Stimulated activated naive CD8-positive, alpha-beta T cell treated with anti-CD3 and anti-CD28 coated beads, Interleukin-15, amount 100 ng/mL, for 72 hours (primary cell): ENCODE measurements at regions not wholly inside any gene's neighbourhood (a gene's known extent, or its start where the extent isn't known, plus 50 kb on each side); places are given as distances from the start of the nearest gene placed in this dataset.

Experiments
- ATAC-seq: fragments of 150-1000 bp; cut with Tn5 transposase; 2 replicates; pipeline ENCODE4 v1.10.0; 2021; ENCODE audit warnings: mild to moderate bottlenecking, moderate library complexity
- DNase-seq, 2 donors: peaks; one replicate each; pipeline ENCODE4 v3.0.0; 2021 to 2022
- H3K27ac Mint-ChIP-seq, 2 donors: one replicate each; pipeline ENCODE4 v1.8.0; 2022; ENCODE audit warnings: mild to moderate bottlenecking in 2 of 2, mixed read lengths in 2 of 2, moderate library complexity in 2 of 2
- H3K27me3 Mint-ChIP-seq: one replicate; pipeline ENCODE4 v1.8.0; 2022; ENCODE audit warnings: mixed read lengths
- H3K4me1 Mint-ChIP-seq: one replicate; pipeline ENCODE4 v1.8.0; 2022; ENCODE audit warnings: mild to moderate bottlenecking, mixed read lengths
- H3K4me3 Mint-ChIP-seq, 2 donors: one replicate each; pipeline ENCODE4 v1.8.0; 2022; ENCODE audit warnings: mild to moderate bottlenecking in 2 of 2, mixed read lengths in 2 of 2, moderate library complexity in 1 of 2
- H3K9me3 Mint-ChIP-seq, 2 donors: one replicate each; pipeline ENCODE4 v1.8.0; 2022; ENCODE audit warnings: mixed read lengths in 2 of 2

DNA sequence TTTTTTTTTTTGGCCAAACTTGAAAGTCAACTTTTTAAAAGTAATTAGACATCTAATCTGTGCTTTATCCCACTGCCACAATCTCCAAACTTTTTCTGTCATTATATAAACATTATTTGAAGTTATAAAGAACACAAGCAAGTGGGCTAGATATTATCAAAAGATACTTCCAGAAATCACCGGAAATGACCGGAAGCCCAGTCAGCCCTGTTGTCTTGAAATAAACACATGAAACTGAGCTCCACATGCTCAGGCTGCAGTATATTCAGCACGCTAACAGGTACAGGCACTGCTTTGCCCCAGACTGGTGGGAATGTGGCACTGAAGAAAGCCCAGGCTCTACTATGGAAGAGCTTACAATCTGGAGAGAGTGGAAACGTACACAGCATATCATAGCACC lies 158.9 kb upstream of the PLEKHG7 start:
- no peaks in the 10 kb centered on the region for H3K27me3 Mint-ChIP-seq
- DNase-seq (no peak), ATAC-seq (no peak)
- peaks cover 41% of the 10 kb centered on the region for H3K4me1 Mint-ChIP-seq
- H3K4me3 Mint-ChIP-seq: no peak overlapping the region
- peaks cover 0 to 2% of the 10 kb centered on the region in 2 donors for H3K9me3 Mint-ChIP-seq
- no peak overlapping the region for H3K27ac Mint-ChIP-seq

DNA sequence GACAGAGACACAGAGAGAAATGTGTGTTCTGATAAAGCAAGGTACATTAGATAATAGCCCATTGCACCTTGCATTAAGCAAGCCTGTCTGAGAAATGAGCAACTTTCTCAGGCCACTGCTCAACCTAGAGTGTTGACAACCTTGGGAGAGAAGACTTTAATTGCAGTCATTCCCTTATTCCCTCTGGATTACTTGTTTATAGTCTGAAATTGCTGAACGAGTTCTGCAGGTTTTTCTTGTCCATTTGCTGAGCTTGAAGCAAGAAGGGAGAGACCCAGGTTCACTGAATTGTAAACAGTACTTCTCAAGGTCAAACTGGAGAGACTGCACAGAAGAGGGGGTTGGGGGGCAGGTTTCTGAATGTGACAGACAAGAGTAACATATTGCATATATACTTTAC lies 159.4 kb upstream of the PLEKHG7 start:
- H3K4me3 Mint-ChIP-seq: no peak overlapping the region
- no peak overlapping the region for H3K27ac Mint-ChIP-seq
- ATAC-seq: no peak
- no peak for DNase-seq
- peaks cover 45% of the 10 kb centered on the region for H3K4me1 Mint-ChIP-seq
- H3K27me3 Mint-ChIP-seq: no peaks in the 10 kb centered on the region
- H3K9me3 Mint-ChIP-seq: no peaks in the 10 kb centered on the region

DNA sequence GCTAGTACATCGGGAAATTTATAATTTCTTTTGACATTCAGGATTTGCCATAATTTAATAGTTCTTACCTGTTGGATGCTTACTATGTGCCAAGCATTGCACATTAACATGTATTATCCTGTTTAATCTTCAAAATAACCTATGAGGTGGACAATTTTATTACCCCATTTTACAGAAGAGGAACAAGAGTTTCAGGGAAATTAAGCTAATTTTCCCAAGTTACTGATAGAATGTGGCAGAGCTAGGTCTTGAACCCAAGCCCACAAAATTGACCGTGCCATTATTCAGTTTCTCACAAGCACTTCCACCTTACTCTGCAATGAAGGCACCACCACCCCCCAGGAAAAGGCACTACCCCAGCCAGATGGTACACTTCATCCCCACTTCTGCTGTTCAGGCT lies 161.1 kb upstream of the PLEKHG7 start:
- H3K4me1 Mint-ChIP-seq: peaks cover 58% of the 10 kb centered on the region
- no peak overlapping the region for H3K4me3 Mint-ChIP-seq
- DNase-seq (no peak), ATAC-seq (no peak)
- H3K27me3 Mint-ChIP-seq: no peaks in the 10 kb centered on the region
- H3K27ac Mint-ChIP-seq: peak overlapping the region in 1 of 2 donors; percentile 7
- no peaks in the 10 kb centered on the region for H3K9me3 Mint-ChIP-seq

DNA sequence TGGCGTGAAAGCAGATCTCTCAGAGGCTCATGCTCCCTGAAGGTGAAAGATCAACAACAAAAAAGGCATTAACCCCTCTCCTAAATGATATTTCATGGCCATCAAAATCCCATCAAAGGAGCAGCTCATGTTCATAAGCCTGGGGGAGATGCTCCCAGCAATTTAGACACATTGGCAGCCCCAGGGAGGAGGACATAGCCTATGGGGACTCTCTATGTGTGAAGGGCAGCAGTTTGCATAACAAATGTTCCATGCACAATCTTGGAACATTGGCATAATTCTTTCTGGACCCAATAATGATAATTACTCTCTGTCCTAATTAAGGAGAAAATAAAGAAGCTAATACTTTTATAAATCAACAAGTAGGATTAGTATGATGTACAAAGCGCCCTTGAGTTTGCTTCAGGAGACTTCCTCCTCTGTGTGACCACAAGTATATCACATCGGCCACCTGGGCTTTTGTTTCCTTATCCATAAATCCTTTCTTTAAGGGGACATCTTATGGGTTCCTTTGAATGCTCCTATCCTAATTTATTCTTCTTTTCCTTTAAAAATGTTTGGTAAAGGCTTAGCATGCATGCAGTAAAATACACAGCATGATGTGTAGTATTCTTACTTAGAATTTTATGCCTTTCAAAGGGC lies 161.9 kb upstream of the PLEKHG7 start:
- no peak overlapping the region for H3K4me3 Mint-ChIP-seq
- ATAC-seq (no peak), DNase-seq (no peak)
- H3K27me3 Mint-ChIP-seq: no peaks in the 10 kb centered on the region
- H3K27ac Mint-ChIP-seq: no peak overlapping the region
- peaks cover 0 to 2% of the 10 kb centered on the region in 2 donors for H3K9me3 Mint-ChIP-seq
- peaks cover 63% of the 10 kb centered on the region for H3K4me1 Mint-ChIP-seq

DNA sequence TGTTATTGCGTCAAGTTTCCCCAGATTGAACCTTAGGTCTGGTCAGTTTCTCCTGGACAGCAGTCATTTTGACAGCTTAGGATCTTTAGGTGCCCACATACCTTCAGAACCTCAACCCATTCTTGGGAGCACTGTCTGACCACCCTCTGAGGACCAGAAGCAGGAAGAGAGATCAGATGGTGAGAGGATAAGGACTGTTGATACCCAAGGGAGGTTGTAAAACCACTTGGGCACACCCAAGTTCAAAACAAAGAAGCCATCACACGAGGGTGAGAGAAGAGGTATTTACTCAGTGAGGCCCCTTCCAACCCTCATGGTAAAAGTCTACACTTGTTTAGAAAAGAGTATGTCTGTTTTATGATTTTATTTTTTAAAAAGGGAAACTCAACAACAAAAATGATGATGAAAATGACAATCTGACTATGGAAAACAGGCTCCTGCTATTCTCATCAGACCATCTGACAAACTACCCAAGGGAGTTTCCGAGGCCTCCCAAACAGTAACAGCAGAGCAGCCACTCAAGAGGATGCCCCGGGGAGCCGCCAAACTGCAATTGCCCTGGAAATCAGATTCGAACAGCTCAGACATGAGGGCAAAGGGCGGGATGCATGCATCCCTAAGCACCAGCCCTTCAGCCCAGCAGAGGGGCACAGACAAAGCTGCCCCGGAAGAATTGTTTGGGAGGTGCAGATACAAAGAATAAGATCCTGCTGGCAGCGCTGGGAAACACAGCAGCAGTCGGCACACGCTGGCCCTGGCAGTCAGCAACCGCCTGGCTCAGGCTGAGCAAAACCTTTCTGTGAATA lies 162.6 kb upstream of the PLEKHG7 start:
- peak overlapping the region; percentile 55 to 93 for H3K27ac Mint-ChIP-seq
- ATAC-seq (peak; percentile 44), DNase-seq (no peak)
- H3K4me3 Mint-ChIP-seq: peak overlapping the region; percentile 33 to 50
- peaks cover 0 to 6% of the 10 kb centered on the region in 2 donors for H3K9me3 Mint-ChIP-seq
- peaks cover 65% of the 10 kb centered on the region for H3K4me1 Mint-ChIP-seq
- H3K27me3 Mint-ChIP-seq: no peaks in the 10 kb centered on the region

DNA sequence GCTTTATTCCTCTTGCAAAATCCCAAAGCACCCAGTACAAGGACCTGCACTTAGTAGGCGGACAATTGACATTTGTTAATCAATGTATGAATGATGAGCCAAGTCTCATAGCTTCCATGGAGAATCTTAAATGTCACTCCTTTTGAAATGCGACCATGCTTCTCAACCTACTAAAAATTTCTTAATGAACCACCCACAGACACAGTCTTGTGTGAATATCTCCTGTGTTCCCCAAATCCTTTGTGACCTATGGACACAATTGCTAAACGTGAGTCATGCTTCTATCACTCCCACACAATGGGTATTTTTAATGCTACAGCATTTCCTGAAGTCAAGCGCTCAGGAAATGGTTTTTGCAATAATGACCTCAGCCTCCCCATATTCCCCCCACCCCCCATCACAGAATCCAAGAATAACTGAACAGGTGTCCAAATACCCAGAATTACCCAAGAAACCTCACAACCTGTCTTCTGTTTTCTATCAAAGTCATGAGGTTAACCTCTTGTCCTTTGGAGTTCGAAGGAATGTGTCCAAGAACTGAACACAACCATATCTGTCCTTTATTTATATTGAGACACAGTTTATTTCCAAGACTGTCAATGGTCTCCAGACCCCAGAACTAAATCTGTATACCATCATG lies 163.6 kb upstream of the PLEKHG7 start:
- ATAC-seq (peak; percentile 76), DNase-seq (no peak)
- Mint-ChIP-seq H3K9me3 (peaks cover 0 to 6% of the 10 kb centered on the region in 2 donors), H3K4me1 (peaks cover 65% of the 10 kb centered on the region), H3K4me3 (peak overlapping the region; percentile 35 to 52), H3K27ac (peak overlapping the region; percentile 68 to 93), H3K27me3 (no peaks in the 10 kb centered on the region)

DNA sequence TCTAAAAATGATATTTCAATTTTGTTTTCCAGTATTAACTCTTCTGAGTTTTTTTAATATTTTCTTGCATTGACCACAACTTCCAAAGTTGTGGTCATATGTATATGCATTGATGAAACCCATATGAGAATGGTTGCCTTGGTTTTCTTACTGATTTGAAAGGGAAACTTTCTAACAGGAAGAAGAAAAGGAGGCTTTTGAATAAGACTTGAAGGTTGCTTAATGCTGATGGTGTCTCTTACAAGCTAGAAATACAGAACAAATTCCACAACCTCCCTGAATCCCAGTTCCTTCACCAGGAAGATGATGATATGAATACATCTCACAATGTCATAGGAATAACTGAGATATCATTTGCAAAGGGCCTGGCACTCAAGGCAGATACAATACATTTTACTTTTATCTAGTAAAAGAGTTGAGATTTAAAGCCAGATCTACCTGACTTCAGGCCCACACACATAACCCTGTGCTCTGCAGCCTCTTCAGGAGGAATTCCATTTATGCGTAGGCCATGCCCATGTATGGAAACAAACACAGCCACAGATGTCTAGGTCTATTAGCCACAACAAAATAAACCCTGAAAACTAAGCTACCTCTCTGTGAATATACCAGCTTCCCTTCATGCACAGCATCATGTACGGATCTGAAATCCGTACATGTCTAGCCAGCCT lies 165.4 kb upstream of the PLEKHG7 start:
- no peak for DNase-seq
- Mint-ChIP-seq H3K9me3 (peaks cover 0 to 6% of the 10 kb centered on the region in 2 donors), H3K27me3 (no peaks in the 10 kb centered on the region), H3K4me1 (peaks cover 58% of the 10 kb centered on the region), H3K4me3 (peak overlapping the region in 1 of 2 donors; percentile 35), H3K27ac (peak overlapping the region in 1 of 2 donors; percentile 79)
- no peak for ATAC-seq

DNA sequence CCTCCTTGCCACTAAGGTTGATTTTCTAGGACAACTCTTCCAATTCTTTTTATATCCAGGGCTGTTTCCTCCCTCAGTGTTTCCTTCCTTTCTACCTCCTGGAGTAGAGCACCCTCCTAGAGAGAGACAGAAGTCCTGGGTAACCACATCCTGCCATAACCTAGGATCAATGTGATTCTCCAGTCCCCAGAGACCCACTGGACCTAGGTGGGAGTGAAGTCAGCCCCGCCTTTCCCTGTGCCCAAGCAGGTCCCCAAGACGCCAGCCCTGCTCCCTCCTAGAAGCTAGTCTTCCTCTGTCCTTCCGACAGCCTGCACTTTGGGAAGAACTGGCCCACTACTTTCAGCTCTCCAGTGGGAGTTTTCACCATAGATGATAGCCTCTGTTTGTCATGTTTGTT lies 166.8 kb upstream of the PLEKHG7 start:
- ATAC-seq (no peak), DNase-seq (no peak)
- no peak overlapping the region for H3K4me3 Mint-ChIP-seq
- peak overlapping the region in 1 of 2 donors; percentile 5 for H3K27ac Mint-ChIP-seq
- peaks cover 46% of the 10 kb centered on the region for H3K4me1 Mint-ChIP-seq
- peaks cover 12% of the 10 kb centered on the region in 2 donors for H3K9me3 Mint-ChIP-seq
- H3K27me3 Mint-ChIP-seq: no peaks in the 10 kb centered on the region

DNA sequence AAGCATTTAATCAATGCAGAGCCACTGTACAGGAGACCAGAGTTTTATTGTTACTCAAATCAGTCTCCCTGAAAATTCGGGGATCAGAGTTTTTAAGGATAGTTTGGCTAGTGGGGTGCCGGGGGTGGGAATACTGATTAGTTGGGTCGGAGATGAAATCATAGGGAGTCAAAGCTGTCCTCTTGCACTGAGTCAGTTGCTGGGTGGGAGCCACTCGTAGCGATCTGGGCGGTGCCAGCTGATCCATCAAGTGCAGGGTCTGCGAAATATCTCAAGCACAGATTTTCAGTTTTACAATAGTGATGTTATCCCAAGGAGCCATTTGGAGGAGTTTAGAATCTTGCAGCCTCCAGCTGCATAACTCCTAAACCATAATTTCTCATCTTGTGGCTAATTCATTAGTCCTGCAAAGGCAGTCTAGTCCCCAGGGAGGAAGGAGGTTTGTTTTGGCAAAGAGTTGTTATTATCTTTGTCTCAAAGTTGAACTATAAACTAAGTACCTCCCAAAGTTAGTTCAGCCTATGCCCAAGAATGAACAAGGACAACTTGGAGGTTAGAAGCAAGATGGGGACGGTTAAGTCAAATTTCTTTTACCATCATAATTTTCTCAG lies 169.4 kb upstream of the PLEKHG7 start:
- Mint-ChIP-seq H3K9me3 (peaks cover 12% of the 10 kb centered on the region in 2 donors), H3K27ac (no peak overlapping the region), H3K4me1 (peaks cover 34% of the 10 kb centered on the region), H3K27me3 (no peaks in the 10 kb centered on the region), H3K4me3 (no peak overlapping the region)
- DNase-seq (no peak), ATAC-seq (no peak)

DNA sequence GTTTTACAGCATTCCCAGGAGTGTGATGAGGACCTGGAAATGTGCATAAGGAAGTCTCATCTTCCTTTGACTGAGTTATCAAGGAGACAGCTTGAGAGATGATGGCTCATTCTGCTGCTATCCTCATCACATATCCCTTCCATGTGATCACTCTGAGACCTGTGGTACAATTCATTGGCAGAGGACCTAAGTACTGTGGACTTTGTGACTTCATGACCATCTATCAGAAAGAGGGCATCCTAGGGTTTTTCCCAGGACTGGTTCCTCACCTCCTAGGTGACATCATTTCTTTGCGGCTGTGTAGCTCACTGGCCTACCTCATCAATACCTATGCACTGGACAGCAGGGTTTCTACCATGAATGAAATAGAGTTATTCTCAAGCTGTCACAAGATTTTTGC lies 172.1 kb upstream of the PLEKHG7 start:
- Mint-ChIP-seq H3K27me3 (no peaks in the 10 kb centered on the region), H3K4me3 (no peak overlapping the region), H3K9me3 (peaks cover 8 to 12% of the 10 kb centered on the region in 2 donors), H3K4me1 (peaks cover 17% of the 10 kb centered on the region), H3K27ac (no peak overlapping the region)
- ATAC-seq (no peak), DNase-seq (no peak)

DNA sequence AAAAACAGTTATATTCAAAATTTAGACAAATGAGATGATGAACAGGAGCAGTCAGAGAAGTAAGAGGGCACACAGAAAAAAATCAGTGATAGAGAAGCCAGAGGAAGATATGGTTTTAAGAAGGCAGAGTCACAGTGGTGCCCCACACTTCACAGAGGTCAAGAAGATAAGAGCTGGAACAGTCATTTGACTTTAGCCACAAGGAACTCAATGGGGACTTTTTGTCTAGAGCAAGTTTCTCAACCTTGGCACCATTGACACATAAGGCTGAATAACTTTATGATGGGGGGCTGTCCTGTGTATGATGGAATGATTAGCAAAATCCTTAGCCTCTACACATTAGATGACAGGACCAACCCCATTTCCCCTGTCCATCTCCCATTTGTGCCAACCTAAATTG lies 172.8 kb upstream of the PLEKHG7 start:
- H3K9me3 Mint-ChIP-seq: peaks cover 6 to 12% of the 10 kb centered on the region in 2 donors
- ATAC-seq: peak; percentile 79
- no peak overlapping the region for H3K27ac Mint-ChIP-seq

DNA sequence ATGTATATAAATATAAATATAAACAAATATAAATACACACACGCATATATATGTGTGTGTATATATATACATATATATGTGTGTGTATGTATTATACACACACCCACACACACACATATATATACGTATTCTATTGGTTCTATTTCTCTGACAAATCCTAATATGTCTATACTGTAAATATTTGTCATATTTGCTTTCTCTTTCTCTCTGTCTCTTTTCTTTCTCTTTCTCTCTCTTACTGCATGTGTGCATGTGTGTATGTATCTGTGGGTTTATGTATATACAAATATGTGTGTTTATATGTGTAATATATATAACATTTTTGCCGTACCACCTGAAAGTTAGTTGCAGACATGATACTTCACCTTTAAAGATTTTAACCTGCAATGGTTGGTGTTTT lies 174.2 kb upstream of the PLEKHG7 start:
- no peak for DNase-seq
- peaks cover 10 to 18% of the 10 kb centered on the region in 2 donors for H3K9me3 Mint-ChIP-seq
- no peak overlapping the region for H3K27ac Mint-ChIP-seq
- no peak overlapping the region for H3K4me3 Mint-ChIP-seq
- no peak for ATAC-seq
- H3K4me1 Mint-ChIP-seq: peaks cover 19% of the 10 kb centered on the region
- H3K27me3 Mint-ChIP-seq: no peaks in the 10 kb centered on the region

More for the DNA sequence above, 172.8 kb upstream of the PLEKHG7 start:
- H3K4me1 Mint-ChIP-seq: peaks cover 19% of the 10 kb centered on the region
- H3K4me3 Mint-ChIP-seq: no peak overlapping the region
- no peaks in the 10 kb centered on the region for H3K27me3 Mint-ChIP-seq
- DNase-seq: no peak

DNA sequence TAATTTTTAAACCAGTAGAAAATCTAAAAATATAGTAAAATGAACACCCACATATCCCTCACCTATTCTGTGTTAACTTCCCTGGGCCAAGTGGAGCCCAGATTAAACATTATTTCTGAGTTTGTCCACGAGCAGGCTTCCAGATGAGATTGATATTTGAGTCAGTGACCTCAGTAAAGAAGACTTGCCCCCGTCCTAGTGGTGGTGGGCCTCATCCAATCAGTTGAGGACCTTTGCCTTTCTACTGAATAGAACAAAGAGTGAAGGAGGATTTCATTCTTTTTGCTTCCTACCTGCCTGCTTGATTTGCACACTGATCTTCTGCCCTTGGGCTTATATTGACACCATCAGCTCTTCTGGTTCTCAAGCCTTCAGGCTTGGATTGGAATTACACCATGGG lies 174.7 kb upstream of the PLEKHG7 start:
- Mint-ChIP-seq H3K9me3 (peaks cover 12 to 23% of the 10 kb centered on the region in 2 donors), H3K4me1 (peaks cover 19% of the 10 kb centered on the region), H3K4me3 (no peak overlapping the region), H3K27ac (no peak overlapping the region), H3K27me3 (no peaks in the 10 kb centered on the region)
- DNase-seq (no peak), ATAC-seq (no peak)

DNA sequence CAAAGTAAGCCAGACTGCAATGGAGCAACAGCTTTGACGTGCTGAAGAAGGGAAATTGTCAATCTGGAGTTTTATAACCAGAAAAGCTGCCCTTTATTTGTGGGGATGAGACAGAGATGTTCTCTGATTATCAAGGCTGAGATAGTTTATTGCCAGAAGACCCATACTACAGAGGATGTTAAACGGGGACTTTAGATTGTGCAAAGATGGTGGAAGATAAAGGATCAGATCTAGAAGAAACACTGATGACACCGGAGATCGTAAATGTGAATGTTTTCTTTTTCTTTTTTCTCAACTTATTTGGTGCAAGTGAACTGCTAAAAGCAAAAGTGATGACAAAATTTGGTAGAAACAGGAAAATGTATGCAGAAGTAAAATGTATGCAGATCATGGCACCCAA lies 178.3 kb upstream of the PLEKHG7 start:
- peaks cover 9 to 18% of the 10 kb centered on the region in 2 donors for H3K9me3 Mint-ChIP-seq
- no peaks in the 10 kb centered on the region for H3K27me3 Mint-ChIP-seq
- no peak overlapping the region for H3K4me3 Mint-ChIP-seq
- no peak for ATAC-seq
- H3K27ac Mint-ChIP-seq: no peak overlapping the region
- no peak for DNase-seq
- H3K4me1 Mint-ChIP-seq: peaks cover 22% of the 10 kb centered on the region

DNA sequence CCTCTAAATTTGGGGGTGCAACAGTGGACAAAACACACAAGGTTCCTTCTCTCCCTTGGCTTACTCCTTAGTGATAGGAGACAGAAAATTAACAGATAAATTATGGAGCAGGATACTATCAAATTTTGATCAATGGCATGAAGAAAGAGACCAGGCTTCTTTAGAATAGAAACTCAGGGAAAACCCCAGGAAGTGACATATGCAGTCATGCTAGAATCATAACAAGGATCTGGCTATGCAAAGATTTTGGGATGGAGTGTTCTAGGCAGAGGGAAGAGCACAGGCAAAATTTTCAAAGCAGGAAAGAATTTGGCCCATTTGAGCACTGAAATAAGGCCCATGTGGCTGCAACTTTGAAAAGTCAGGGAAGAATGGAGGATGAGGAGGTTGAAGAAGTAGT lies 182.3 kb upstream of the PLEKHG7 start:
- DNase-seq (no peak), ATAC-seq (no peak)
- Mint-ChIP-seq H3K4me1 (peaks cover 34% of the 10 kb centered on the region), H3K9me3 (peaks cover 9 to 18% of the 10 kb centered on the region in 2 donors), H3K27ac (no peak overlapping the region), H3K4me3 (no peak overlapping the region), H3K27me3 (no peaks in the 10 kb centered on the region)
